RWPE2 (cell line): ENCODE measurements at regions not wholly inside any gene's neighbourhood (a gene's known extent, or its start where the extent isn't known, plus 50 kb on each side); places are given as distances from the start of the nearest gene placed in this dataset.
"Not testable (repeated sequence)": the region's sequence is repeated elsewhere in the genome, so short reads cannot be mapped to it uniquely, and the experiment has no call there.

Source experiments
- ATAC-seq: fragments of 200-7000 bp; cut with Tn5 transposase; 3 replicates; pipeline ENCODE4 v1.9.1; 2021; ENCODE audit warnings: low read depth
- DNase-seq: peaks from one replicate; pipeline ENCODE4 v3.0.0-alpha.2; 2020; ENCODE audit warnings: low spot score
- H3K27ac ChIP-seq: fragments of 450-650 bp; 2 replicates; pipeline ENCODE4 v1.5.1; 2017; ENCODE audit warnings: mild to moderate bottlenecking; ENCODE audit not compliant: poor library complexity, severe bottlenecking
- H3K27me3 ChIP-seq: fragments of 250-450 bp; sonication (Bioruptor Pico); 2 replicates; pipeline ENCODE4 v1.5.1; 2021; ENCODE audit warnings: mild to moderate bottlenecking, moderate library complexity; ENCODE audit not compliant: insufficient read depth, poor library complexity, severe bottlenecking
- H3K36me3 ChIP-seq: fragments of 250-450 bp; sonication (Bioruptor Pico); 2 replicates; pipeline ENCODE4 v1.5.1; 2020; ENCODE audit warnings: low read depth, mild to moderate bottlenecking, moderate library complexity
- H3K4me1 ChIP-seq: fragments of 250-450 bp; sonication (Bioruptor Pico); 2 replicates; pipeline ENCODE4 v1.5.1; 2021; ENCODE audit warnings: mild to moderate bottlenecking, moderate library complexity; ENCODE audit not compliant: insufficient read depth, poor library complexity, severe bottlenecking
- H3K4me3 ChIP-seq: fragments of 250-450 bp; sonication (Bioruptor Pico); 2 replicates; pipeline ENCODE4 v1.5.1; 2021; ENCODE audit warnings: mild to moderate bottlenecking, moderate library complexity; ENCODE audit not compliant: severe bottlenecking
- H3K9me3 ChIP-seq: fragments of 250-450 bp; sonication (Bioruptor Pico); 2 replicates; pipeline ENCODE4 v1.5.1; 2021; ENCODE audit warnings: mild to moderate bottlenecking, moderate library complexity; ENCODE audit not compliant: severe bottlenecking
- CTCF ChIP-seq: fragments of 450-650 bp; IDR thresholded peaks from one replicate; pipeline ENCODE4 v1.5.1; 2017; ENCODE audit warnings: mild to moderate bottlenecking, moderate library complexity; ENCODE audit not compliant: poor library complexity, severe bottlenecking

- H3K27ac ChIP-seq, result no peak overlapping the region
- ATAC-seq (no peak), DNase-seq (no peak)
- H3K4me1 ChIP-seq, result no peaks in the 10 kb centered on the region
- no peaks in the 10 kb centered on the region for H3K27me3 ChIP-seq
- no peak overlapping the region for H3K4me3 ChIP-seq
- H3K9me3 ChIP-seq, result no peaks in the 10 kb centered on the region
- TF ChIP-seq CTCF, result no peak
- no peaks in the 10 kb centered on the region for H3K36me3 ChIP-seq
Measured at GRCh38 chr1:65606426-65606825, 186.0 kb downstream of the LEPR start.

- Histone ChIP-seq H3K4me1 (no peaks in the 10 kb centered on the region), H3K4me3 (no peak overlapping the region), H3K9me3 (no peaks in the 10 kb centered on the region), H3K36me3 (no peaks in the 10 kb centered on the region), H3K27ac (no peak overlapping the region), H3K27me3 (no peaks in the 10 kb centered on the region)
- ATAC-seq (no peak), DNase-seq (no peak)
- no peak for TF ChIP-seq CTCF
Measured at GRCh38 chr1:65613884-65614283, 178.8 kb upstream of the PDE4B start.

GRCh38 chr1:65615859-65616258 lies 176.8 kb upstream of the PDE4B start:
- Histone ChIP-seq H3K9me3 (no peaks in the 10 kb centered on the region), H3K27ac (no peak overlapping the region), H3K27me3 (no peaks in the 10 kb centered on the region), H3K4me1 (no peaks in the 10 kb centered on the region), H3K4me3 (no peak overlapping the region), H3K36me3 (no peaks in the 10 kb centered on the region)
- DNase-seq, result no peak
- no peak for ATAC-seq
- no peak for TF ChIP-seq CTCF

GRCh38 chr1:65621721-65622120 lies 171.0 kb upstream of the PDE4B start:
- not testable (repeated sequence) for H3K36me3 ChIP-seq, H3K4me3 ChIP-seq, H3K9me3 ChIP-seq, H3K27ac ChIP-seq, ATAC-seq, DNase-seq, H3K27me3 ChIP-seq, H3K4me1 ChIP-seq

GRCh38 chr1:65623895-65624294 lies 168.8 kb upstream of the PDE4B start:
- H3K9me3 ChIP-seq, result no peaks in the 10 kb centered on the region
- TF ChIP-seq CTCF, result no peak
- H3K4me1 ChIP-seq, result no peaks in the 10 kb centered on the region
- H3K36me3 ChIP-seq, result no peaks in the 10 kb centered on the region
- ATAC-seq (no peak), DNase-seq (no peak)
- H3K4me3 ChIP-seq, result no peak overlapping the region
- H3K27ac ChIP-seq, result no peak overlapping the region
- no peaks in the 10 kb centered on the region for H3K27me3 ChIP-seq

GRCh38 chr1:65625528-65625927 lies 167.2 kb upstream of the PDE4B start:
- TF ChIP-seq CTCF, result no peak
- Histone ChIP-seq H3K36me3 (no peaks in the 10 kb centered on the region), H3K27ac (no peak overlapping the region), H3K4me1 (no peaks in the 10 kb centered on the region), H3K27me3 (no peaks in the 10 kb centered on the region), H3K9me3 (no peaks in the 10 kb centered on the region), H3K4me3 (no peak overlapping the region)
- DNase-seq, result no peak
- no peak for ATAC-seq
